K562 (cell line): ENCODE measurements at regions not wholly inside any gene's neighbourhood (a gene's known extent, or its start where the extent isn't known, plus 50 kb on each side); places are given as distances from the start of the nearest gene placed in this dataset.

ENCODE experiments used
- BDP1 ChIP-seq: IDR thresholded peaks from 3 replicates; pipeline ENCODE4 v1.6.1; 2011; ENCODE audit not compliant: insufficient read length, insufficient read depth
- E4F1 ChIP-seq: fragments of 250-450 bp; sonication (Bioruptor Pico); IDR thresholded peaks from 2 replicates; pipeline ENCODE4 v1.5.0; 2021; ENCODE audit warnings: mild to moderate bottlenecking, borderline replicate concordance
- LCOR ChIP-seq: sonication (generic); formaldehyde crosslinking; IDR thresholded peaks from 2 replicates; pipeline ENCODE4 v1.8.0; 2022; ENCODE audit warnings: mild to moderate bottlenecking, missing genetic modification reagents
- MYNN ChIP-seq, 2 experiments: sonication (generic); formaldehyde crosslinking in 1 of 2; IDR thresholded peaks; 2 replicates each; pipeline versions ENCODE4 v1.5.0 to v1.6.1; 2016 to 2020; ENCODE audit warnings: antibody characterized with exemption in 1 of 2, missing genetic modification reagents in 1 of 2
- SAFB2 ChIP-seq: fragments of 200-400 bp; formaldehyde crosslinking; IDR thresholded peaks from 2 replicates; pipeline ENCODE4 v1.6.1; 2018; ENCODE audit warnings: borderline replicate concordance, low read length, low read depth, moderate library complexity; ENCODE audit not compliant: severe bottlenecking
- TGIF2 ChIP-seq: sonication (generic); formaldehyde crosslinking; IDR thresholded peaks from 2 replicates; pipeline ENCODE4 v1.8.1; 2022; ENCODE audit warnings: mild to moderate bottlenecking, missing genetic modification reagents, moderate library complexity
- UBTF ChIP-seq, 2 experiments: IDR thresholded peaks; 2 replicates each; pipeline ENCODE4 v1.6.1; 2012; ENCODE audit warnings: improper control_type of control experiment in 2 of 2, low read depth in 2 of 2, low read length in 2 of 2, borderline replicate concordance in 1 of 2
- ZBTB33 ChIP-seq: sonication (generic); formaldehyde crosslinking; IDR thresholded peaks from 2 replicates; pipeline ENCODE4 v1.8.1; 2023; ENCODE audit warnings: mild to moderate bottlenecking, missing genetic modification reagents

- TF ChIP-seq UBTF (IDR thresholded peaks at IDR 0.05; ENCODE audit: borderline replicate concordance in 1 of 2, low read depth in 2 of 2, low read length in 2 of 2), result no peak
- TF ChIP-seq SAFB2, result no peak
- TF ChIP-seq BDP1, result no peak
- no peak for TF ChIP-seq LCOR (CRISPR knock-in tag)
- TF ChIP-seq ZBTB33 (CRISPR knock-in tag), result no peak
- TF ChIP-seq TGIF2 (CRISPR knock-in tag), result no peak
- TF ChIP-seq MYNN (IDR thresholded peaks at IDR 0.05), result no peak
- TF ChIP-seq MYNN (CRISPR knock-in tag; IDR thresholded peaks at IDR 0.05), result no peak
- no peak for TF ChIP-seq E4F1 (CRISPR knock-in tag)
Observed at GRCh38 chr2:234242459-234242836, 191.9 kb downstream of the SPP2 start (continued).
